NB4 (cell line): ENCODE measurements at regions not wholly inside any gene's neighbourhood (a gene's known extent, or its start where the extent isn't known, plus 50 kb on each side); places are given as distances from the start of the nearest gene placed in this dataset.

Experiments used
- MYC ChIP-seq: IDR thresholded peaks from 2 replicates; pipeline ENCODE4 v1.6.1; 2011; ENCODE audit warnings: low read depth, low read length
- POLR2A ChIP-seq: IDR thresholded peaks from 2 replicates; pipeline ENCODE4 v1.6.1; 2011; ENCODE audit warnings: mild to moderate bottlenecking; ENCODE audit not compliant: insufficient read length; ENCODE audit errors: extremely low read depth
- TF ChIP-seq, protein P1 (sequence below): IDR thresholded peaks from one replicate; pipeline ENCODE4 v1.5.1; 2012; ENCODE audit warnings: low read depth, low read length
- TF ChIP-seq, protein P2 (sequence below): IDR thresholded peaks from 2 replicates; pipeline ENCODE4 v1.6.1; 2011; ENCODE audit warnings: low read depth, low read length

DNA sequence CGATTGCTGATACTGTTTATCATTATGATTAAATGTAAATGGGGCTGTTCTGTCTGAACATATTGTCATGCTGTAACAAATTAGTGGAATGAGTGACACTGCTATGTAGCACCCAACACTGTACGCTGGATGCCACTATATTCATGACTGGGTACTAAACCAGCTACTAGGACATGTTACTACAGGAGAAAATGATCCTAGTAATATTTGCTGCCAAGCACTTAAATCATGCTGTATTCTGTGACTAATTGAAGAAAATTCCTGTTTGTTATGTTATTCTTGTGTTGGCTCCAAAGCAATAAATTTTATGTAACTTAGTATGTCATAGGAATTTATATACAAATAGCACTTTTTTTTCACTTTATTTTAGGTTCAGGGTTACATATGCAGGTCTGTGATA is 804.2 kb downstream of the CENPC start:
- TF ChIP-seq, protein P1, sequence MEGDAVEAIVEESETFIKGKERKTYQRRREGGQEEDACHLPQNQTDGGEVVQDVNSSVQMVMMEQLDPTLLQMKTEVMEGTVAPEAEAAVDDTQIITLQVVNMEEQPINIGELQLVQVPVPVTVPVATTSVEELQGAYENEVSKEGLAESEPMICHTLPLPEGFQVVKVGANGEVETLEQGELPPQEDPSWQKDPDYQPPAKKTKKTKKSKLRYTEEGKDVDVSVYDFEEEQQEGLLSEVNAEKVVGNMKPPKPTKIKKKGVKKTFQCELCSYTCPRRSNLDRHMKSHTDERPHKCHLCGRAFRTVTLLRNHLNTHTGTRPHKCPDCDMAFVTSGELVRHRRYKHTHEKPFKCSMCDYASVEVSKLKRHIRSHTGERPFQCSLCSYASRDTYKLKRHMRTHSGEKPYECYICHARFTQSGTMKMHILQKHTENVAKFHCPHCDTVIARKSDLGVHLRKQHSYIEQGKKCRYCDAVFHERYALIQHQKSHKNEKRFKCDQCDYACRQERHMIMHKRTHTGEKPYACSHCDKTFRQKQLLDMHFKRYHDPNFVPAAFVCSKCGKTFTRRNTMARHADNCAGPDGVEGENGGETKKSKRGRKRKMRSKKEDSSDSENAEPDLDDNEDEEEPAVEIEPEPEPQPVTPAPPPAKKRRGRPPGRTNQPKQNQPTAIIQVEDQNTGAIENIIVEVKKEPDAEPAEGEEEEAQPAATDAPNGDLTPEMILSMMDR = no peak
- TF ChIP-seq, protein P2, sequence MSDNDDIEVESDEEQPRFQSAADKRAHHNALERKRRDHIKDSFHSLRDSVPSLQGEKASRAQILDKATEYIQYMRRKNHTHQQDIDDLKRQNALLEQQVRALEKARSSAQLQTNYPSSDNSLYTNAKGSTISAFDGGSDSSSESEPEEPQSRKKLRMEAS = no peak
- TF ChIP-seq POLR2A (no peak), MYC (no peak)
